Subcutaneous abdominal adipose tissue (tissue), 5 donors: ENCODE measurements at regions not wholly inside any gene's neighbourhood (a gene's known extent, or its start where the extent isn't known, plus 50 kb on each side); places are given as distances from the start of the nearest gene placed in this dataset.

Experiments used
- H3K27ac ChIP-seq: one replicate; pipeline ENCODE4 v1.7.0; 2013; ENCODE audit warnings: low read depth, mild to moderate bottlenecking, inconsistent platforms, low read length, moderate library complexity
- H3K27me3 ChIP-seq, 5 donors: one replicate each; pipeline ENCODE4 v1.7.0; 2013; ENCODE audit warnings: low read length in 5 of 5, inconsistent platforms in 1 of 5; ENCODE audit not compliant: control insufficient read depth in 5 of 5, insufficient read depth in 4 of 5
- H3K36me3 ChIP-seq, 5 donors: one replicate each; pipeline ENCODE4 v1.7.0; 2013; ENCODE audit warnings: low read length in 5 of 5; ENCODE audit not compliant: control insufficient read depth in 5 of 5, insufficient read depth in 5 of 5
- H3K4me1 ChIP-seq, 5 donors: one replicate each; pipeline ENCODE4 v1.7.0; 2013; ENCODE audit warnings: low read length in 5 of 5, mild to moderate bottlenecking in 3 of 5, moderate library complexity in 1 of 5; ENCODE audit not compliant: control insufficient read depth in 5 of 5, insufficient read depth in 5 of 5
- H3K4me3 ChIP-seq, 5 donors: one replicate each; pipeline ENCODE4 v1.7.0; 2013; ENCODE audit warnings: low read length in 5 of 5, low read depth in 1 of 5
- H3K9ac ChIP-seq, 5 donors: one replicate each; pipeline ENCODE4 v1.7.0; 2013; ENCODE audit warnings: low read length in 5 of 5, mild to moderate bottlenecking in 4 of 5, moderate library complexity in 3 of 5
- H3K9me3 ChIP-seq, 5 donors: one replicate each; pipeline ENCODE4 v1.7.0; 2013; ENCODE audit warnings: low read length in 5 of 5; ENCODE audit not compliant: control insufficient read depth in 5 of 5
- donor health status: healthy.
- donor health status: healthy.
- donor health status: healthy.
- donor health status: healthy.
- donor health status: healthy.

GRCh38 chr6:144885817-144886216 is 600.7 kb downstream of the UTRN start:
- Histone ChIP-seq H3K36me3 (no peaks in the 10 kb centered on the region), H3K9me3 (no peaks in the 10 kb centered on the region), H3K27ac (no peak overlapping the region), H3K4me1 (no peaks in the 10 kb centered on the region), H3K27me3 (no peaks in the 10 kb centered on the region), H3K9ac (no peak overlapping the region), H3K4me3 (no peak overlapping the region)

GRCh38 chr6:144886682-144887081 is 601.5 kb downstream of the UTRN start:
- Histone ChIP-seq H3K27ac (no peak overlapping the region), H3K9ac (no peak overlapping the region), H3K27me3 (no peaks in the 10 kb centered on the region), H3K4me1 (no peaks in the 10 kb centered on the region), H3K9me3 (no peaks in the 10 kb centered on the region), H3K36me3 (no peaks in the 10 kb centered on the region), H3K4me3 (no peak overlapping the region)

GRCh38 chr6:144888621-144889020 is 603.5 kb downstream of the UTRN start:
- H3K36me3 ChIP-seq, result no peaks in the 10 kb centered on the region
- H3K4me3 ChIP-seq, result no peak overlapping the region
- no peaks in the 10 kb centered on the region for H3K27me3 ChIP-seq
- no peaks in the 10 kb centered on the region for H3K4me1 ChIP-seq
- H3K9ac ChIP-seq, result no peak overlapping the region
- H3K27ac ChIP-seq, result no peak overlapping the region
- H3K9me3 ChIP-seq, result no peaks in the 10 kb centered on the region

- H3K27me3 ChIP-seq, result no peaks in the 10 kb centered on the region
- no peak overlapping the region for H3K9ac ChIP-seq
- no peaks in the 10 kb centered on the region for H3K9me3 ChIP-seq
- no peaks in the 10 kb centered on the region for H3K36me3 ChIP-seq
- H3K4me3 ChIP-seq, result no peak overlapping the region
- no peak overlapping the region for H3K27ac ChIP-seq
- H3K4me1 ChIP-seq, result no peaks in the 10 kb centered on the region
Measured at GRCh38 chr6:144893680-144894151, 608.6 kb downstream of the UTRN start.

- no peaks in the 10 kb centered on the region for H3K27me3 ChIP-seq
Measured at GRCh38 chr6:144894240-144894639, 609.1 kb downstream of the UTRN start.

GRCh38 chr6:144895313-144896278 is 610.5 kb downstream of the UTRN start:
- Histone ChIP-seq H3K4me3 (no peak overlapping the region), H3K9me3 (no peaks in the 10 kb centered on the region), H3K27ac (no peak overlapping the region), H3K4me1 (no peaks in the 10 kb centered on the region), H3K27me3 (no peaks in the 10 kb centered on the region), H3K9ac (no peak overlapping the region), H3K36me3 (no peaks in the 10 kb centered on the region)

More at GRCh38 chr6:144894240-144894639, 609.1 kb downstream of the UTRN start:
- no peaks in the 10 kb centered on the region for H3K36me3 ChIP-seq
- no peak overlapping the region for H3K9ac ChIP-seq
- H3K4me1 ChIP-seq, result no peaks in the 10 kb centered on the region
- no peak overlapping the region for H3K4me3 ChIP-seq
- H3K9me3 ChIP-seq, result no peaks in the 10 kb centered on the region
- H3K27ac ChIP-seq, result no peak overlapping the region

- H3K27ac ChIP-seq, result no peak overlapping the region
- H3K36me3 ChIP-seq, result no peaks in the 10 kb centered on the region
- H3K9me3 ChIP-seq, result no peaks in the 10 kb centered on the region
- no peak overlapping the region for H3K9ac ChIP-seq
- H3K4me3 ChIP-seq, result no peak overlapping the region
- no peaks in the 10 kb centered on the region for H3K27me3 ChIP-seq
- no peaks in the 10 kb centered on the region for H3K4me1 ChIP-seq
Measured at GRCh38 chr6:144896289-144896688, 611.2 kb downstream of the UTRN start.

GRCh38 chr6:144896871-144897270 is 611.7 kb downstream of the UTRN start:
- no peaks in the 10 kb centered on the region for H3K27me3 ChIP-seq
- no peaks in the 10 kb centered on the region for H3K36me3 ChIP-seq
- no peak overlapping the region for H3K4me3 ChIP-seq
- no peak overlapping the region for H3K9ac ChIP-seq
- no peaks in the 10 kb centered on the region for H3K4me1 ChIP-seq
- H3K27ac ChIP-seq, result no peak overlapping the region
- H3K9me3 ChIP-seq, result peaks cover 0 to 1% (median 0%) of the 10 kb centered on the region in 5 donors

- H3K9me3 ChIP-seq, result peaks cover 0 to 7% (median 4%) of the 10 kb centered on the region in 5 donors
- no peaks in the 10 kb centered on the region for H3K36me3 ChIP-seq
- H3K27ac ChIP-seq, result no peak overlapping the region
- H3K9ac ChIP-seq, result no peak overlapping the region
- no peaks in the 10 kb centered on the region for H3K27me3 ChIP-seq
- H3K4me3 ChIP-seq, result no peak overlapping the region
- H3K4me1 ChIP-seq, result no peaks in the 10 kb centered on the region
Measured at GRCh38 chr6:144897441-144897921, 612.3 kb downstream of the UTRN start.

- no peaks in the 10 kb centered on the region for H3K4me1 ChIP-seq
- no peaks in the 10 kb centered on the region for H3K36me3 ChIP-seq
- H3K27me3 ChIP-seq, result no peaks in the 10 kb centered on the region
- H3K9me3 ChIP-seq, result peaks cover 0 to 12% (median 4%) of the 10 kb centered on the region in 5 donors
- H3K4me3 ChIP-seq, result no peak overlapping the region
- H3K9ac ChIP-seq, result no peak overlapping the region
- H3K27ac ChIP-seq, result no peak overlapping the region
Measured at GRCh38 chr6:144898052-144898689, 613.0 kb downstream of the UTRN start.
